IMR-90 (cell line): ENCODE measurements at regions not wholly inside any gene's neighbourhood (a gene's known extent, or its start where the extent isn't known, plus 50 kb on each side); places are given as distances from the start of the nearest gene placed in this dataset.
"Not testable (repeated sequence)": the region's sequence is repeated elsewhere in the genome, so short reads cannot be mapped to it uniquely, and the experiment has no call there.

Experiments used
- ATAC-seq: fragments of 200-7000 bp; cut with Tn5 transposase; 2 replicates; pipeline ENCODE4 v1.9.1; 2020; ENCODE audit warnings: low read depth, mild to moderate bottlenecking, moderate library complexity
- BruUV-seq: library from RNA; stranded (reverse); fragments of 400-500 nt; replicated peaks from 2 replicates; lab custom pipeline; 2021; lab: Mats Ljungman, UMichigan
- CTCF ChIA-PET: fragments of 300-600 bp; formaldehyde crosslinking; extraction: SDS; loops from one replicate; lab custom pipeline; 2021; ENCODE audit warnings: antibody characterized with exemption; lab: Yijun Ruan, JAX
- POLR2A ChIA-PET: fragments of 300-600 bp; sonication (Branson Sonifier 250); formaldehyde crosslinking; loops from one replicate; lab custom pipeline; 2022; ENCODE audit warnings: antibody characterized with exemption; ENCODE audit not compliant: unreplicated experiment; lab: Charles Lee
- DNase-seq: peaks from one replicate; pipeline ENCODE4 v3.0.0; 2013
- H2AFZ ChIP-seq: replicated peaks from 2 replicates; pipeline ENCODE3; 2013; ENCODE audit warnings: low read length, mild to moderate bottlenecking; ENCODE audit not compliant: poor library complexity
- H2AK5ac ChIP-seq: 2 replicates; pipeline ENCODE4 v1.6.1; 2013; ENCODE audit warnings: low read depth, low read length, inconsistent platforms
- H2AK9ac ChIP-seq: replicated peaks from 2 replicates; pipeline ENCODE3; 2013; ENCODE audit warnings: mild to moderate bottlenecking, low read depth, low read length, moderate library complexity; ENCODE audit not compliant: poor library complexity
- H2BK120ac ChIP-seq: 2 replicates; pipeline ENCODE4 v1.6.1; 2013; ENCODE audit warnings: low read depth, low read length, inconsistent platforms
- H2BK15ac ChIP-seq: 3 replicates; pipeline ENCODE4 v1.6.1; 2013; ENCODE audit warnings: low read depth, low read length, inconsistent platforms
- H2BK20ac ChIP-seq: 2 replicates; pipeline ENCODE4 v1.6.1; 2013; ENCODE audit warnings: low read depth, mild to moderate bottlenecking, inconsistent platforms, low read length, moderate library complexity
- H2BK5ac ChIP-seq: 2 replicates; pipeline ENCODE4 v1.6.1; 2013; ENCODE audit warnings: mild to moderate bottlenecking, low read depth, low read length, inconsistent platforms; ENCODE audit not compliant: poor library complexity, severe bottlenecking
- H3K14ac ChIP-seq: replicated peaks from 2 replicates; pipeline ENCODE4 v1.6.1; 2013; ENCODE audit warnings: low read depth, low read length, inconsistent platforms
- H3K18ac ChIP-seq: 2 replicates; pipeline ENCODE4 v1.6.1; 2013; ENCODE audit warnings: low read depth, low read length, control low read depth
- H3K23ac ChIP-seq: 2 replicates; pipeline ENCODE4 v1.6.1; 2013; ENCODE audit warnings: low read depth, low read length, inconsistent platforms
- H3K27ac ChIP-seq: 2 replicates; pipeline ENCODE4 v1.5.1; 2013; ENCODE audit warnings: mild to moderate bottlenecking, control low read depth, low read length; ENCODE audit not compliant: insufficient read depth
- H3K27me3 ChIP-seq: 2 replicates; pipeline ENCODE4 v1.6.1; 2013; ENCODE audit warnings: low read length; ENCODE audit not compliant: control insufficient read depth, insufficient read depth
- H3K36me3 ChIP-seq: 2 replicates; pipeline ENCODE4 v1.6.1; 2013; ENCODE audit warnings: low read length, mixed read lengths; ENCODE audit not compliant: control insufficient read depth, insufficient read depth
- H3K4ac ChIP-seq: 2 replicates; pipeline ENCODE4 v1.6.1; 2013; ENCODE audit warnings: low read depth, low read length, inconsistent platforms
- H3K4me1 ChIP-seq: 2 replicates; pipeline ENCODE4 v1.6.1; 2013; ENCODE audit warnings: low read length, mixed read lengths; ENCODE audit not compliant: control insufficient read depth, insufficient read depth
- H3K4me2 ChIP-seq: 2 replicates; pipeline ENCODE4 v1.6.1; 2013; ENCODE audit warnings: low read depth, mild to moderate bottlenecking, control low read depth, low read length, moderate library complexity
- H3K4me3 ChIP-seq: 2 replicates; pipeline ENCODE4 v1.5.1; 2013; ENCODE audit warnings: low read depth, mild to moderate bottlenecking, control low read depth, low read length, moderate library complexity; ENCODE audit not compliant: insufficient read depth
- H3K56ac ChIP-seq: 2 replicates; pipeline ENCODE4 v1.6.1; 2013; ENCODE audit warnings: low read length, inconsistent platforms; ENCODE audit not compliant: insufficient read depth; ENCODE audit errors: extremely low read depth
- H3K79me1 ChIP-seq, 2 experiments: 2 replicates each; pipeline ENCODE4 v1.6.1; 2013; ENCODE audit warnings: low read length in 2 of 2, inconsistent platforms in 1 of 2, low read depth in 1 of 2
- H3K9ac ChIP-seq: 2 replicates; pipeline ENCODE4 v1.6.1; 2013; ENCODE audit warnings: low read depth, low read length, control low read depth
- H3K9me1 ChIP-seq: 2 replicates; pipeline ENCODE4 v1.6.1; 2013; ENCODE audit warnings: low read length, inconsistent platforms; ENCODE audit not compliant: insufficient read depth
- H3K9me3 ChIP-seq: 2 replicates; pipeline ENCODE4 v1.6.1; 2013; ENCODE audit warnings: low read length; ENCODE audit not compliant: control insufficient read depth, insufficient read depth
- H4K20me1 ChIP-seq: 2 replicates; pipeline ENCODE4 v1.6.1; 2013; ENCODE audit warnings: low read length, inconsistent platforms; ENCODE audit not compliant: insufficient read depth
- H4K5ac ChIP-seq: 2 replicates; pipeline ENCODE4 v1.6.1; 2013; ENCODE audit warnings: mild to moderate bottlenecking, low read depth, low read length, control low read depth
- H4K8ac ChIP-seq, 2 experiments: 2 replicates each; pipeline ENCODE4 v1.6.1; 2013; ENCODE audit warnings: low read depth in 2 of 2, low read length in 2 of 2, control low read depth in 1 of 2, inconsistent platforms in 1 of 2
- H4K91ac ChIP-seq: 2 replicates; pipeline ENCODE4 v1.6.1; 2013; ENCODE audit warnings: low read depth, low read length, inconsistent platforms; ENCODE audit not compliant: insufficient read depth
- WGBS, 2 experiments: methylation state at CpG; one replicate each; pipeline versions ENCODE4 v1.1.5 to v1.1.7; 2013; ENCODE audit warnings: missing lambda C conversion rate in 2 of 2; ENCODE audit not compliant: insufficient read length in 1 of 2; ENCODE audit errors: extremely low coverage in 2 of 2; 5-methylcytosine and 5-hydroxymethylcytosine counted together
- dilution Hi-C: fragments of 300-500 bp; cut with HindIII; formaldehyde crosslinking; loops from one replicate; pipeline ENCODE4 v1.14.3; 2018; ENCODE audit warnings: low sequenced_read_pairs; ENCODE audit not compliant: unreplicated experiment
- in situ Hi-C: fragments of 300-500 bp; cut with MboI; formaldehyde crosslinking; loops from 3 replicates; pipeline ENCODE4 v1.14.3; 2019; ENCODE audit warnings: low sequenced_read_pairs, inconsistent platforms, mixed read lengths
- intact Hi-C: fragments of 100-400 bp; cut with micrococcal nuclease; formaldehyde crosslinking; loops from 2 replicates; pipeline ENCODE4 v1.10.0; 2022

- H2BK20ac ChIP-seq, H3K9me1 ChIP-seq, H3K27ac ChIP-seq, H3K4me3 ChIP-seq, H2BK5ac ChIP-seq, H4K20me1 ChIP-seq, in situ Hi-C loops, intact Hi-C loops, CTCF ChIA-PET, DNase-seq, H2BK15ac ChIP-seq, H2BK120ac ChIP-seq, H3K27me3 ChIP-seq, H3K36me3 ChIP-seq, H3K4me2 ChIP-seq, H3K23ac ChIP-seq, ATAC-seq, H3K79me1 ChIP-seq, H2AFZ ChIP-seq, H3K18ac ChIP-seq, H3K56ac ChIP-seq, POLR2A ChIA-PET, BruUV-seq, H4K8ac ChIP-seq, H3K4me1 ChIP-seq, H3K14ac ChIP-seq, H2AK9ac ChIP-seq, H2AK5ac ChIP-seq, H4K91ac ChIP-seq, H3K4ac ChIP-seq, H3K9ac ChIP-seq, H4K5ac ChIP-seq, dilution Hi-C loops: not testable (repeated sequence)
- 53% methylated on average over 16 of the region's 17 CpGs; no CpG with 5 or more reads in 1 of the 2 experiments for WGBS, 2 experiments
- H3K9me3 ChIP-seq = peaks cover 26% of the 10 kb centered on the region
These were observed 1848.8 kb upstream of the DEFB115 start for GRCh38 chr20:29408707-29409106.

- H2BK15ac ChIP-seq, H3K4me1 ChIP-seq, H2BK20ac ChIP-seq, H3K23ac ChIP-seq, H3K9ac ChIP-seq, dilution Hi-C loops, CTCF ChIA-PET, H3K36me3 ChIP-seq, H2AK9ac ChIP-seq, H3K27ac ChIP-seq, H4K20me1 ChIP-seq, H2BK5ac ChIP-seq, POLR2A ChIA-PET, H3K56ac ChIP-seq, BruUV-seq, H3K18ac ChIP-seq, in situ Hi-C loops, H4K91ac ChIP-seq, H3K4me3 ChIP-seq, H2AK5ac ChIP-seq, H3K9me1 ChIP-seq, H4K8ac ChIP-seq, H3K4me2 ChIP-seq, H3K27me3 ChIP-seq, H3K79me1 ChIP-seq, ATAC-seq, H4K5ac ChIP-seq, H3K14ac ChIP-seq, H2BK120ac ChIP-seq, H2AFZ ChIP-seq, H3K4ac ChIP-seq, DNase-seq, intact Hi-C loops: not testable (repeated sequence)
- H3K9me3 ChIP-seq = peaks cover 26% of the 10 kb centered on the region
- 26% methylated on average over 18 of the region's 26 CpGs; no CpG with 5 or more reads in 1 of the 2 experiments for WGBS, 2 experiments
These were observed 1848.2 kb upstream of the DEFB115 start for GRCh38 chr20:29409160-29409689.
